ENCODE measurements at regions not wholly inside any gene's neighbourhood (a gene's known extent, or its start where the extent isn't known, plus 50 kb on each side); places are given as distances from the start of the nearest gene placed in this dataset.

DNA sequence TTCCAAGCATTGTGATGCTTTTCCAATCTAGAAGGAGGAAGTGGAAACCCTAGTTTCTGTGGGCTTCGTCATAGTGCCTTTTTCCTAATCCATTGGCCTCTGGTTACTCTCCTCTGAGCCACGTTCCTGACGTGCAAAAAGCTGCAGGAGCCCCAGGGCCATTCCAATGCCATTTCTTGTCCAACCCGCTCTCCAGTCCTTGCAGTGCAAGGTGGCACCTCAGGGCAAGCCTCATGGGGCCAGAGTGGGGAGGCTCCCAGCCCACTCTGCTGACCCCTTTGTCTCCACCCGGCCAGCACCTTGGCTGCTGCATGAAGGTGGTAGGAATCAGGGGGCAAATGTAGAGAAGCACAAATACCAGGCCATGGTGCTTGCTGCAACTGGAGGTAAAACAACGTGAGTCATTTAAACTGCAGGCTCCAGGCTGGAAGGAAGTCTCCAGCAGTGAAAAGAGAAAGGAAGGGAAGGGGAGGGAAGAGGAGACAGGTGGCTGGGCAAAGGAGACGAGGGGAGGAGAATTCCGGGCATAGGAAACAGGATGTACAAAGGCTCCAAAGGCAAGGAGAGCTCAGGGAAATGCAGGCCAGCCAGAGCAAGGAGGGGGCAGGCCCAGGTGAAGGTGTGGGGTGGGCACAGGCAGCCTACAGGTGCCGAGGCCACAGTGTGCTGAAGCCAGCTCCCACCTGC is 168.2 kb upstream of the TNRC6C start:
- no peak for TF ChIP-seq EZH2phosphoT487 (IDR thresholded peaks at IDR 0.05; ENCODE audit: low read depth)
- TF ChIP-seq, protein P1, sequence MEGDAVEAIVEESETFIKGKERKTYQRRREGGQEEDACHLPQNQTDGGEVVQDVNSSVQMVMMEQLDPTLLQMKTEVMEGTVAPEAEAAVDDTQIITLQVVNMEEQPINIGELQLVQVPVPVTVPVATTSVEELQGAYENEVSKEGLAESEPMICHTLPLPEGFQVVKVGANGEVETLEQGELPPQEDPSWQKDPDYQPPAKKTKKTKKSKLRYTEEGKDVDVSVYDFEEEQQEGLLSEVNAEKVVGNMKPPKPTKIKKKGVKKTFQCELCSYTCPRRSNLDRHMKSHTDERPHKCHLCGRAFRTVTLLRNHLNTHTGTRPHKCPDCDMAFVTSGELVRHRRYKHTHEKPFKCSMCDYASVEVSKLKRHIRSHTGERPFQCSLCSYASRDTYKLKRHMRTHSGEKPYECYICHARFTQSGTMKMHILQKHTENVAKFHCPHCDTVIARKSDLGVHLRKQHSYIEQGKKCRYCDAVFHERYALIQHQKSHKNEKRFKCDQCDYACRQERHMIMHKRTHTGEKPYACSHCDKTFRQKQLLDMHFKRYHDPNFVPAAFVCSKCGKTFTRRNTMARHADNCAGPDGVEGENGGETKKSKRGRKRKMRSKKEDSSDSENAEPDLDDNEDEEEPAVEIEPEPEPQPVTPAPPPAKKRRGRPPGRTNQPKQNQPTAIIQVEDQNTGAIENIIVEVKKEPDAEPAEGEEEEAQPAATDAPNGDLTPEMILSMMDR (IDR thresholded peaks at IDR 0.05; ENCODE audit: low read depth, low read length) = no peak

Measured in OCI-LY3 (cell line).